ENCODE measurements at regions not wholly inside any gene's neighbourhood (a gene's known extent, or its start where the extent isn't known, plus 50 kb on each side); places are given as distances from the start of the nearest gene placed in this dataset.

- ChIA-PET POLR2A (ENCODE audit: unreplicated experiment) (no interaction called here), CTCF (no interaction called here)
- H4K20me1 ChIP-seq (ENCODE audit: insufficient read depth, low read length): no peaks in the 10 kb centered on the region
- DNase-seq (no peak), ATAC-seq (ENCODE audit: low read depth) (no peak)
- peaks cover 3% of the 10 kb centered on the region for H3K9me1 ChIP-seq (ENCODE audit: insufficient read depth, low read length)
- no peak overlapping the region for H2AK9ac ChIP-seq (replicated peaks; ENCODE audit: low read depth, low read length, poor library complexity)
- no peak overlapping the region for H3K4me2 ChIP-seq (ENCODE audit: low read depth, low read length)
- H3K56ac ChIP-seq (ENCODE audit: extremely low read depth, insufficient read depth, low read length): no peak overlapping the region
- BruUV-seq (replicated peaks): no TSS peak
- H4K5ac ChIP-seq (ENCODE audit: low read depth, low read length): no peak overlapping the region
- H2BK120ac ChIP-seq (ENCODE audit: low read depth, low read length): no peak overlapping the region
- H3K18ac ChIP-seq (ENCODE audit: low read depth, low read length): no peak overlapping the region
- H2BK5ac ChIP-seq (ENCODE audit: low read depth, low read length, poor library complexity, severe bottlenecking): no peak overlapping the region
- peaks cover under 1% of the 10 kb centered on the region; the same call in 1 of the 2 replicates for H3K27me3 ChIP-seq (ENCODE audit: control insufficient read depth, insufficient read depth, low read length)
- H3K36me3 ChIP-seq (ENCODE audit: control insufficient read depth, insufficient read depth, low read length): no peaks in the 10 kb centered on the region
- no peak overlapping the region for H4K91ac ChIP-seq (ENCODE audit: insufficient read depth, low read depth, low read length)
- H2AK5ac ChIP-seq (ENCODE audit: low read depth, low read length): no peak overlapping the region
- H3K9me3 ChIP-seq (ENCODE audit: control insufficient read depth, insufficient read depth, low read length): no peaks in the 10 kb centered on the region
- no peak overlapping the region for H3K14ac ChIP-seq (replicated peaks; ENCODE audit: low read depth, low read length)
- dilution Hi-C loops (cut with HindIII; ENCODE audit: low sequenced_read_pairs, unreplicated experiment): no loop called here
- in situ Hi-C loops (cut with MboI; ENCODE audit: low sequenced_read_pairs): loop anchor here (10.0 kb wide), 1 partner anchor 55 kb away; no protein-coding TSS in a partner anchor
- H2AFZ ChIP-seq (replicated peaks; ENCODE audit: low read length, poor library complexity): no peak overlapping the region
- intact Hi-C loops (cut with micrococcal nuclease): no loop called here
- TF ChIP-seq SMC3 (IDR thresholded peaks at IDR 0.05; ENCODE audit: low read depth, low read length) (no peak), NFE2L2 (IDR thresholded peaks at IDR 0.05; ENCODE audit: low read depth, low read length) (no peak), MAFK (IDR thresholded peaks at IDR 0.05; ENCODE audit: low read depth, low read length) (no peak), CHD1 (IDR thresholded peaks at IDR 0.05; ENCODE audit: low read depth, low read length) (no peak), FOS (IDR thresholded peaks at IDR 0.05; ENCODE audit: low read depth, low read length) (no peak), POLR2A (IDR thresholded peaks at IDR 0.05; ENCODE audit: low read depth, low read length) (no peak), CEBPB (IDR thresholded peaks at IDR 0.05; ENCODE audit: low read depth, low read length) (no peak), BHLHE40 (IDR thresholded peaks at IDR 0.05; ENCODE audit: low read depth, low read length) (no peak), MAZ (IDR thresholded peaks at IDR 0.05; ENCODE audit: borderline replicate concordance, low read depth, low read length) (no peak), MXI1 (IDR thresholded peaks at IDR 0.05; ENCODE audit: borderline replicate concordance, low read depth, low read length) (no peak), CTCF (conservative IDR thresholded peaks at IDR 0.05; ENCODE audit: low read depth, low read length) (no peak), RFX5 (IDR thresholded peaks at IDR 0.05; ENCODE audit: low read depth, low read length) (no peak), USF2 (IDR thresholded peaks at IDR 0.05; ENCODE audit: low read depth, low read length) (no peak), RCOR1 (IDR thresholded peaks at IDR 0.05; ENCODE audit: insufficient replicate concordance, low read length) (no peak), RAD21 (IDR thresholded peaks at IDR 0.05; ENCODE audit: low read length) (no peak)
- TF ChIP-seq, protein P1, sequence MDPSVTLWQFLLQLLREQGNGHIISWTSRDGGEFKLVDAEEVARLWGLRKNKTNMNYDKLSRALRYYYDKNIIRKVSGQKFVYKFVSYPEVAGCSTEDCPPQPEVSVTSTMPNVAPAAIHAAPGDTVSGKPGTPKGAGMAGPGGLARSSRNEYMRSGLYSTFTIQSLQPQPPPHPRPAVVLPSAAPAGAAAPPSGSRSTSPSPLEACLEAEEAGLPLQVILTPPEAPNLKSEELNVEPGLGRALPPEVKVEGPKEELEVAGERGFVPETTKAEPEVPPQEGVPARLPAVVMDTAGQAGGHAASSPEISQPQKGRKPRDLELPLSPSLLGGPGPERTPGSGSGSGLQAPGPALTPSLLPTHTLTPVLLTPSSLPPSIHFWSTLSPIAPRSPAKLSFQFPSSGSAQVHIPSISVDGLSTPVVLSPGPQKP (IDR thresholded peaks at IDR 0.05; ENCODE audit: borderline replicate concordance, low read depth, low read length): no peak
- no peak overlapping the region for H2BK20ac ChIP-seq (ENCODE audit: low read depth, low read length)
- H3K27ac ChIP-seq (ENCODE audit: insufficient read depth, low read length): no peak overlapping the region
- H2BK15ac ChIP-seq (ENCODE audit: low read depth, low read length): no peak overlapping the region
- 0 out of 2 replicates have a peak, but pooled peaks cover 3% of the 10 kb centered on the region for H3K4me1 ChIP-seq (ENCODE audit: control insufficient read depth, insufficient read depth, low read length)
- no peak overlapping the region for H3K23ac ChIP-seq (ENCODE audit: low read depth, low read length)
- H3K9ac ChIP-seq (ENCODE audit: low read depth, low read length): no peak overlapping the region
- no peak overlapping the region for H4K8ac ChIP-seq (ENCODE audit: low read depth in 2 of 2, low read length in 2 of 2)
- H3K4ac ChIP-seq (ENCODE audit: low read depth, low read length): no peak overlapping the region
- WGBS, 2 experiments (ENCODE audit: extremely low coverage in 2 of 2, insufficient read length in 1 of 2): 100% methylated on average over 1 of the region's 4 CpGs; no CpG with 5 or more reads in 1 of the 2 experiments
- no peaks in the 10 kb centered on the region for H3K79me1 ChIP-seq (ENCODE audit: low read depth in 1 of 2, low read length in 2 of 2)
- H3K4me3 ChIP-seq (ENCODE audit: insufficient read depth, low read depth, low read length): no peak overlapping the region
Observed at GRCh38 chr3:4900298-4900697, 78.9 kb upstream of the BHLHE40 start.

Data from IMR-90 (cell line).